ENCODE measurements at regions not wholly inside any gene's neighbourhood (a gene's known extent, or its start where the extent isn't known, plus 50 kb on each side); places are given as distances from the start of the nearest gene placed in this dataset.
"Not testable (repeated sequence)": the region's sequence is repeated elsewhere in the genome, so short reads cannot be mapped to it uniquely, and the experiment has no call there.

GRCh38 chr16:18157854-18158253 is 178.7 kb downstream of the NPIPA8 start:
- not testable (repeated sequence) for TF ChIP-seq CTCF (IDR thresholded peaks at IDR 0.05); EZH2 (IDR thresholded peaks at IDR 0.05; ENCODE audit: borderline replicate concordance, insufficient read depth, low read depth, low read length, poor library complexity, severe bottlenecking)

Measured in B cell (primary cell).